ENCODE measurements at regions not wholly inside any gene's neighbourhood (a gene's known extent, or its start where the extent isn't known, plus 50 kb on each side); places are given as distances from the start of the nearest gene placed in this dataset.
"Not testable (repeated sequence)": the region's sequence is repeated elsewhere in the genome, so short reads cannot be mapped to it uniquely, and the experiment has no call there.

GRCh38 chr6:137657351-137657911 is 163.2 kb upstream of the OLIG3 start:
- DNase-seq = no peak

GRCh38 chr6:137658287-137658686 is 164.1 kb upstream of the OLIG3 start:
- DNase-seq = no peak

DNA sequence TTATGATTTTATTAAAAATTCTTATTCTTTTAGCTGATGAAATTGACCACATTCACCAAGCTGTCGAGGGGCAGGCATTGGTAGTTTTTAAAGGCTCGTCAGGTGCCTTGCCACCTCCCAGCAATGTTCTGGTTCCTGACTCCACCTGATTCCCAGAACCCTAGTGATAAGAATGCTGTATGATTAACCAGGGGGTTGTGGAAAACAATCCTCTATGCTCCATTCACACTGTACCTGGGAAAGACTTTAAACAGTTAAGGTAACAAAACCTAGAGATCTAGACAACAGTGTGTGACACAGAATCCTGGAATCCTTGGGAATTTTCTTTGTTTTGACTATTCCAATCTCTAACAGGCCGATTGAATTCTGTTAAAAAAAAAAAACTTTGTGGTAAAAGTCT is 165.7 kb upstream of the OLIG3 start:
- DNase-seq = no peak

- no peak for DNase-seq
These were observed 166.1 kb upstream of the OLIG3 start for GRCh38 chr6:137660296-137660731.

DNA sequence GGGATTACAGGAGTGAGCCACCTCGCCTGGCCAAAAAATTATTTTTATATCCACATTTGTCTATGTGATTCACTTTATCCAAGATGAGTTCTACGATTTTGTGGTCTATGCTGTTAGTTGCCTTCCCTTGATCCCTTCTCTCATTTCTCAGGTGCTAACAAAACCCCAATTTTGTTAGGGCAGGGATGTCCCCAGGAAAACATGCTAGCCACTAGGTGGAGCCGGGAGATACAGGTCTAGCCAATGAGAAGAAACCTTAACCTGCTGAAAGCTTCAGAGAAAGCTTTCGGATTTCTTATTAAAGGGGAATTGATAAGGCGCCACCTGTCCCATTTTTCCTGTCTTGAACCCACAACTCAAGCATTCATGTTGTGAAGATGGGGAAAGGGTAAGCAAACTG is 167.4 kb upstream of the OLIG3 start:
- DNase-seq = no peak

DNA sequence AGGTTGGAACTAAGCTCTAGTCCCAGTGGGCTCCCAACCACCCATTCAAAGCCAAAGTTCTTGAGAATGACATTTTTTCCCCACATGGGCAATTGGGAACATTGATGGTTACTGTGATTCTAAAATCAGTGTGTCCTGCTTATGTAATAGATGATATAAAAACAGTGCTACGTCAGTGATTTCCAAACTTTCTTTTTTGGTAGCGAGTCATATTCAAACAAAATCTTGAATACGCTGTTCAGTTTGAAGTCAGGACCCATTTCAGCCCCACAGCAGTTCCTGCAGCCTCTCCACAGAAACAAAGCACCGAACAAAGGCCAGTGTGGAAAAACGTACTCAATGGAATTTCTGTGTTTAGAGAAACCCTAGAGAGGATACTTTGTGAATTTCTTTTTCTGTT is 170.0 kb upstream of the OLIG3 start:
- DNase-seq = no peak

DNA sequence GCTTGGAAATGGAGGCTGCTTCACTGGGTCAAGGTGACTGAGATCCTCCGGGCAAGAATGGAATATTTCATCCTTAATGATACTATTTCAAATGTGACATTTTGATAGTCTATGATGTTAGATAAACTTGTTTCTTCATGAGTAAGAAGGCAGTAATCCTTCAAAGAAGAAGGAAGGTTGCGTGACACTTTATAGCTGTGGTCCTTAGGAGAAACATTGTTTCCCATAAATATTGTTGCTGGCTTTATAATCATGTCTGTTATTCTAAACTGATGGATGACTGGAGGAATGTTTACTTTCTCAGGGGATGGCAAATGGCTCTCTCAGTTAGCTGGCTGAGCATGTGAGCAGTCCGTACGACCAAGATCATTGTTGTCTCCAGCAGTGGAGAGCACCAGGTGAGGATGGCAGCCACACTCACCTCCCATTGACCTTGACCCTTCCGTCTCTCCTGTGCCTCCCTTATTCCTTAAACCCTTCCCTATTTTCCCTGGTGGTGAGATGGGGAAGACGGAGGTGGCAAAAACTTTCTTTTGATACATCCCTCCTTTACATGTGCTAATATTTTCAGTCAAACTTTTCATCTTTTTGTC is 171.2 kb upstream of the OLIG3 start:
- no peak for DNase-seq

GRCh38 chr6:137666202-137666774 is 172.1 kb upstream of the OLIG3 start:
- no peak for DNase-seq

GRCh38 chr6:137673603-137674002 is 179.4 kb upstream of the OLIG3 start:
- DNase-seq = no peak

- no peak for DNase-seq
These were observed 182.7 kb upstream of the OLIG3 start for GRCh38 chr6:137676888-137677287.

DNA sequence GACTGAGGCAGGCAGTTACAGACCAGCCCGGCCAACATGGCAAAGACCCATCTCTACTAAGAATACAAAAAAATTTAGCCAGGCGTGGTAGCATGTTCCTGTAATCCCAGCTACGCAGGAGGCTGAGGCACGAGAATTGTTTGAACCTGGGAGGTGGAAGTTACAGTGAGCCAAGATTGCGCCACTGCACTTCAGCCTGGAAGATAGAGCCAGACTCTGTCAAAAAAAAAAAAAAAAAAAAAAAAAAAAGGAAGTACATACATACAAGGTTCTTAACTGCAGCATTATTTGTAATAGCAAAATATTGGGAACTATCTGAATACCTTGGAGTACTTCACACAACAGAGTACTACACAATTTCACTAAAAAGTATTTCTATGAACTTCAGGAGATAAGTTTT is 183.5 kb upstream of the OLIG3 start:
- no peak for DNase-seq

- DNase-seq = no peak
These were observed 184.3 kb upstream of the OLIG3 start for GRCh38 chr6:137678451-137678850.

GRCh38 chr6:137680705-137681346 is 186.2 kb upstream of the TNFAIP3 start:
- no peak for DNase-seq

DNA sequence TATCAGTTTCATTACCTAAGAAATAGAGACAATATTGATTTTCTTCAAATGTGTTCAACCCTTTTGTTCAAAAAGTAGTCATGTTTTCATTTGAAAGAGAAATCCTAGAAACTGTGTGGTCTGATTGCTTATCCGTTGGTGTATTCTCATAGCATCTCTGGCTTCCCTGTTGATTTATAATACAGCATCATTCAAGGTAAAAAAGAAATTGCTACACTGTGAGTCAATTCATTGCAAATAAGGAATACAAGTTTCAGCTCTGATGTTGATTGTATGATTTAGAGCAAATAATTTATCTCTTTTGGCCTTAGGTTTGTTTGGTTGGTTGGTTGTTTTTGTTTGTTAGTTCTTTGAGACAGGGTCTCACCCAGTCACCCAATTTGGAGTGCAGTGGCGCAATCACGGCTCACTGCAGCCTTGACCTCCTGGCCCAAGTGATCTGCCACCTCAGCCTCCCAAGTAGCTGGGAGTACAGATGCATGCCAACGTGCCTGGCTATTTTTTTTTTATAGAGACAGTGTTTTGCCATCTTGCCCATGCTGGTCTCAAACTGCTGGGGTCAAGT is 185.5 kb upstream of the TNFAIP3 start:
- no peak for DNase-seq

DNA sequence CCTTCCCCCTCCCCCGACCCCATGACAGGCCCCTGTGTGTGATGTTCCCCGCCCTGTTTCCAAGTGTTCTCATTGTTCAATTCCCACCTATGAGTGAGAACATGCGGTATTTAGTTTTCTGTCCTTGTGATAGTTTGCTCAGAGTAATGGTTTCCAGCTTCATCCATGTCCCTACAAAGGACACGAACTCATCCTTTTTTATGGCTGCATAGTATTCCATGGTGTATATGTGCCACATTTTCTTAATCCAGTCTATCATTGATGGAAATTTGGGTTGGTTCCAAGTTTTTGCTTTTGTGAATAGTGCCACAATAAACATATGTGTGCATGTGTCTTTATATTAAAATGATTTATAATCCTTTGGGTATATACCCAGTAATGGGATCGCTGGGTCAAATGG is 184.4 kb upstream of the TNFAIP3 start:
- not testable (repeated sequence) for DNase-seq

DNA sequence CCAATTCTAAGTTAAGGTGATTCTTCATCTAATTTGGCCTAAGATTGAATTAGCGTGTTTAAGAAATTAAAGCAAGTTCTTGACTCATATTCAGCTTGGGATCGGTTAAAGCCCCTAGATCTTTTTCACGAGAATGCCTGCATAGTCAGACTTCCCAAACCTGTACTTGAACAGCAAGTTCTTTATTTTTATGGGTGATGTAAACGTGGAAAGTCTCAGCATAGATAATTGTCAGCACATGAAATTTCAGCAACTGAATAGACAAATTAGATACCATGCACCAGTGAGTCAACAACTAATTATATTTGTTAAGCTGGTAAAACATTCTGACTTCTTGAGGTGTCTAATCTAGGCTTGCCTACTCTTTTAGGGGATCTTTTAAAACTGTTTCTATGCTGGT is 183.1 kb upstream of the TNFAIP3 start:
- no peak for DNase-seq

- no peak for DNase-seq
These were observed 181.2 kb upstream of the TNFAIP3 start for GRCh38 chr6:137685798-137686375.

- no peak for DNase-seq
These were observed 179.2 kb upstream of the TNFAIP3 start for GRCh38 chr6:137687818-137688217.

GRCh38 chr6:137688230-137688971 is 178.7 kb upstream of the TNFAIP3 start:
- no peak for DNase-seq

DNA sequence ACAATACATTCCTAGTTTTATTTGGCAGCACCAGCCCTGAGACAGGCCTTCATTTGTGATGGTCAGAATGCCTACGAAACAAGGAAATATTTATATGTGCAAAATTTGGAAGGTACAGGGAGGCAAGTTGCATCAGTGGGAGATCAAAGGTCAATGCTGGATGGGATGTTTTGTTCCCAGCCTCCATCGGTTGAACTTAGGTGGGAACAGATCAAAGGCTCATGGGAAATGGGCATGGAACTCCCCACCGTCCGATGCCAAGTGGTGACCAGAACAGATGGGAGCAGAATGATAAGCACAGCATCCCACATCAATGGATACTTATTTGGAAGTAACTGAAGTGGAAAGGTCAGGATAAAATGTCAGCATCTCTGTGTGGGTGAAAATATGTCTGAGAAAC is 177.7 kb upstream of the TNFAIP3 start:
- no peak for DNase-seq

- no peak for DNase-seq
These were observed 177.0 kb upstream of the TNFAIP3 start for GRCh38 chr6:137690034-137690433.

- DNase-seq = no peak
These were observed 176.3 kb upstream of the TNFAIP3 start for GRCh38 chr6:137690721-137691120.

DNA sequence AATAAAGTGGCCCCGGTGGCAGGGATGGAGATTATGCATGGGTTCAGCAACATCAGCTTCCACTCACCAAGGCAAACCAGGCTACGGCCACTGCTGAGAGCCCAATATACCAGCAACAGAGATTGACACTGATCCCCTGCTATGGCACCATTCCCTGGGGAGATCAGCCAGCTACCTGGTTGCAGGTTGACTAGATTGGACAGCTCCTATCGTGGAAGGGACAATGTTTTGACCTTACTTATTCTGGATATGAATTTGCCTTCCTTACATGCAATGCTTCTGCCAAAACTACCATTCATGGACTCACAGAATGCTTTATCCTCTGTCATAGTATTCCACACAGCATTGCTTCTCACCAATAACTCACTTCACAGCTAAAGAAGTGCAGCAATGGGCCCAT is 174.8 kb upstream of the TNFAIP3 start:
- no peak for DNase-seq

All from NCI-H1694 treated with DMSO at 0.1 percent for 48 hours (cell line).